H9 (cell line): ENCODE measurements at regions not wholly inside any gene's neighbourhood (a gene's known extent, or its start where the extent isn't known, plus 50 kb on each side); places are given as distances from the start of the nearest gene placed in this dataset.

ENCODE experiments used
- DNase-seq: peaks from one replicate; pipeline ENCODE4 v3.0.0-alpha.2; 2017
- H2AFZ ChIP-seq: one replicate; pipeline ENCODE4 v1.6.1; 2013; ENCODE audit warnings: mild to moderate bottlenecking, low read length, control low read depth, moderate library complexity
- H2AK5ac ChIP-seq: 2 replicates; pipeline ENCODE4 v1.6.1; 2013; ENCODE audit warnings: low read length, control low read depth, mixed read lengths; ENCODE audit not compliant: insufficient read length
- H2BK120ac ChIP-seq: one replicate; pipeline ENCODE4 v1.6.1; 2013; ENCODE audit warnings: low read depth, mild to moderate bottlenecking, low read length, control low read depth, inconsistent platforms; ENCODE audit not compliant: poor library complexity, severe bottlenecking
- H2BK12ac ChIP-seq: 2 replicates; pipeline ENCODE4 v1.6.1; 2013; ENCODE audit warnings: low read length, control low read depth, mixed read lengths, low read depth; ENCODE audit not compliant: insufficient read length
- H2BK15ac ChIP-seq: 2 replicates; pipeline ENCODE4 v1.6.1; 2013; ENCODE audit warnings: low read depth, low read length, control low read depth
- H2BK20ac ChIP-seq: one replicate; pipeline ENCODE4 v1.6.1; 2013; ENCODE audit warnings: low read depth, mild to moderate bottlenecking, low read length, control low read depth, inconsistent platforms; ENCODE audit not compliant: poor library complexity, severe bottlenecking
- H2BK5ac ChIP-seq: 2 replicates; pipeline ENCODE4 v1.6.1; 2013; ENCODE audit warnings: low read length, control low read depth, mixed read lengths; ENCODE audit not compliant: insufficient read length
- H3K14ac ChIP-seq: 2 replicates; pipeline ENCODE4 v1.6.1; 2013; ENCODE audit warnings: low read length, control low read depth; ENCODE audit not compliant: insufficient read depth
- H3K18ac ChIP-seq: 2 replicates; pipeline ENCODE4 v1.6.1; 2013; ENCODE audit warnings: low read depth, mild to moderate bottlenecking, mixed read lengths, low read length, control low read depth; ENCODE audit not compliant: insufficient read length
- H3K23ac ChIP-seq: 2 replicates; pipeline ENCODE4 v1.6.1; 2013; ENCODE audit warnings: low read length, control low read depth, mixed read lengths, low read depth; ENCODE audit not compliant: insufficient read length
- H3K23me2 ChIP-seq: 2 replicates; pipeline ENCODE4 v1.6.1; 2013; ENCODE audit warnings: low read depth, mild to moderate bottlenecking, mixed read lengths, low read length, control low read depth; ENCODE audit not compliant: insufficient read length, poor library complexity, severe bottlenecking
- H3K27ac ChIP-seq: 2 replicates; pipeline ENCODE4 v1.5.1; 2013; ENCODE audit warnings: low read length, control low read depth, mixed read lengths, low read depth; ENCODE audit not compliant: insufficient read length
- H3K27me3 ChIP-seq: 2 replicates; pipeline ENCODE4 v1.6.1; 2013; ENCODE audit warnings: low read length, control low read depth, inconsistent platforms; ENCODE audit not compliant: insufficient read depth
- H3K4ac ChIP-seq: 2 replicates; pipeline ENCODE4 v1.6.1; 2013; ENCODE audit warnings: low read depth, mild to moderate bottlenecking, control low read depth, inconsistent platforms, low read length, moderate library complexity
- H3K4me1 ChIP-seq: 2 replicates; pipeline ENCODE4 v1.6.1; 2013; ENCODE audit warnings: low read length, control low read depth, inconsistent platforms; ENCODE audit not compliant: insufficient read depth
- H3K4me2 ChIP-seq: 2 replicates; pipeline ENCODE4 v1.6.1; 2013; ENCODE audit warnings: low read length, control low read depth, mixed read lengths; ENCODE audit not compliant: insufficient read length, insufficient read depth
- H3K56ac ChIP-seq: 2 replicates; pipeline ENCODE4 v1.6.1; 2013; ENCODE audit warnings: low read depth, mild to moderate bottlenecking, mixed read lengths, low read length, control low read depth; ENCODE audit not compliant: insufficient read length
- H3K79me1 ChIP-seq: 2 replicates; pipeline ENCODE4 v1.6.1; 2013; ENCODE audit warnings: low read depth, mild to moderate bottlenecking, moderate library complexity, low read length, control low read depth, inconsistent platforms; ENCODE audit not compliant: insufficient read depth, poor library complexity, severe bottlenecking
- H3K79me2 ChIP-seq: 2 replicates; pipeline ENCODE4 v1.6.1; 2013; ENCODE audit warnings: low read length, control low read depth, inconsistent platforms; ENCODE audit not compliant: insufficient read depth
- H3K9ac ChIP-seq: 2 replicates; pipeline ENCODE4 v1.6.1; 2013; ENCODE audit warnings: low read length, control low read depth, mixed read lengths; ENCODE audit not compliant: insufficient read length; ENCODE audit errors: extremely low read depth
- H3K9me3 ChIP-seq: one replicate; pipeline ENCODE4 v1.6.1; 2013; ENCODE audit warnings: low read depth, low read length, inconsistent platforms; ENCODE audit not compliant: control insufficient read depth
- H3T11ph ChIP-seq: one replicate; pipeline ENCODE4 v1.6.1; 2013; ENCODE audit warnings: mild to moderate bottlenecking, low read length, control low read depth, inconsistent platforms
- H4K20me1 ChIP-seq: one replicate; pipeline ENCODE4 v1.6.1; 2013; ENCODE audit not compliant: control insufficient read depth, insufficient read length, insufficient read depth
- H4K5ac ChIP-seq: 2 replicates; pipeline ENCODE4 v1.6.1; 2013; ENCODE audit warnings: low read depth, mild to moderate bottlenecking, mixed read lengths, low read length, control low read depth; ENCODE audit not compliant: insufficient read length
- H4K8ac ChIP-seq: replicated peaks from 2 replicates; pipeline ENCODE4 v1.6.1; 2013; ENCODE audit warnings: low read length, control low read depth, mixed read lengths, low read depth; ENCODE audit not compliant: insufficient read length
- H4K91ac ChIP-seq: 2 replicates; pipeline ENCODE4 v1.6.1; 2013; ENCODE audit warnings: low read depth, mild to moderate bottlenecking, moderate library complexity, mixed read lengths, low read length, control low read depth; ENCODE audit not compliant: insufficient read length
- H3K27ac Mint-ChIP-seq, 3 experiments: 2 replicates in 2 of 3; 3 replicates in 1 of 3; pipeline ENCODE4 v1.8.0; 2020 to 2021; ENCODE audit warnings: mixed read lengths in 3 of 3, mild to moderate bottlenecking in 1 of 3, moderate library complexity in 1 of 3
- H3K27me3 Mint-ChIP-seq: 2 replicates; pipeline ENCODE4 v1.8.0; 2021; ENCODE audit warnings: low read depth, mild to moderate bottlenecking, moderate library complexity, mixed read lengths
- H3K36me3 Mint-ChIP-seq, 3 experiments: 2 replicates in 2 of 3; 3 replicates in 1 of 3; pipeline ENCODE4 v1.8.0; 2020 to 2021; ENCODE audit warnings: low read depth in 3 of 3, mixed read lengths in 3 of 3; ENCODE audit not compliant: insufficient read depth in 1 of 3
- H3K4me1 Mint-ChIP-seq, 2 experiments: 2 replicates each; pipeline ENCODE4 v1.8.0; 2020; ENCODE audit warnings: mixed read lengths in 2 of 2
- H3K4me3 Mint-ChIP-seq, 2 experiments: 2 replicates in 1 of 2; 3 replicates in 1 of 2; pipeline ENCODE4 v1.8.0; 2020 to 2021; ENCODE audit warnings: mild to moderate bottlenecking in 2 of 2, mixed read lengths in 2 of 2, moderate library complexity in 1 of 2
- H3K9me3 Mint-ChIP-seq, 2 experiments: 2 replicates in 1 of 2; 3 replicates in 1 of 2; pipeline ENCODE4 v1.8.0; 2020; ENCODE audit warnings: mild to moderate bottlenecking in 2 of 2, mixed read lengths in 2 of 2, moderate library complexity in 1 of 2
- CTCF ChIP-seq: fragments of 200-600 bp; sonication (generic); conservative IDR thresholded peaks from 3 replicates; pipeline ENCODE4 v1.8.0; 2021; ENCODE audit warnings: antibody characterized with exemption, mild to moderate bottlenecking
- WGBS: extraction: QIAGEN DNeasy Blood & Tissue Kit; methylation state at CpG from one replicate; pipeline ENCODE4 v1.1.7; 2013; ENCODE audit warnings: missing lambda C conversion rate, low lambda C conversion rate, mixed read lengths; ENCODE audit not compliant: insufficient read length; ENCODE audit errors: extremely low coverage; 5-methylcytosine and 5-hydroxymethylcytosine counted together

- Histone ChIP-seq H3K14ac (no peak overlapping the region), H3K27ac (no peak overlapping the region), H2BK120ac (no peak overlapping the region), H2BK5ac (no peak overlapping the region), H3K79me2 (no peaks in the 10 kb centered on the region), H3K9me3 (no peaks in the 10 kb centered on the region), H3K18ac (no peak overlapping the region), H4K91ac (no peak overlapping the region), H3K9ac (no peak overlapping the region), H4K8ac (no peak overlapping the region), H2BK12ac (no peak overlapping the region), H3K79me1 (no peaks in the 10 kb centered on the region), H2BK15ac (no peak overlapping the region), H3K4me2 (no peak overlapping the region), H2AFZ (no peak overlapping the region), H3K4ac (no peak overlapping the region), H3K27me3 (no peaks in the 10 kb centered on the region), H3K23ac (no peak overlapping the region), H4K20me1 (no peaks in the 10 kb centered on the region), H2AK5ac (no peak overlapping the region), H3K56ac (no peak overlapping the region), H3K4me1 (no peaks in the 10 kb centered on the region), H3T11ph (no peak overlapping the region), H4K5ac (no peak overlapping the region), H2BK20ac (no peak overlapping the region), H3K23me2 (no peaks in the 10 kb centered on the region)
- no peaks in the 10 kb centered on the region; a peak in 1 of 4 replicates for H3K4me1 Mint-ChIP-seq
- H3K9me3 Mint-ChIP-seq, result peaks cover 0 to 2% of the 10 kb centered on the region in 2 experiments; a peak in 1 of 5 replicates
- no peak for DNase-seq
- H3K27ac Mint-ChIP-seq, result no peak overlapping the region; a peak in 3 of 7 replicates
- H3K27me3 Mint-ChIP-seq, result no peaks in the 10 kb centered on the region; the same call in 1 of the 2 replicates
- peaks cover 0 to under 1% (median 0%) of the 10 kb centered on the region in 3 experiments; a peak in 1 of 7 replicates for H3K36me3 Mint-ChIP-seq
- no peak for TF ChIP-seq CTCF
- H3K4me3 Mint-ChIP-seq, result no peak overlapping the region
- no CpG with 5 or more reads among the region's 2 CpGs for WGBS
Observed at GRCh38 chr11:109075976-109076375, 346.0 kb upstream of the C11orf87 start.
